Gastrocnemius medialis (tissue), 4 donors: ENCODE measurements at regions not wholly inside any gene's neighbourhood (a gene's known extent, or its start where the extent isn't known, plus 50 kb on each side); places are given as distances from the start of the nearest gene placed in this dataset.

Experiments
- CTCF ChIP-seq, 5 experiments: fragments of 450-650 bp in 3 of 5; fragments of 200-600 bp in 2 of 5; sonication (generic) in 2 of 5; IDR thresholded peaks in 4 of 5; conservative IDR thresholded peaks in 1 of 5; 1 replicate in 4 of 5; 2 replicates in 1 of 5; pipeline ENCODE4 v1.5.1; 2016 to 2019; ENCODE audit warnings: antibody characterized with exemption in 5 of 5, mild to moderate bottlenecking in 3 of 5, moderate library complexity in 3 of 5
- POLR2A ChIP-seq, 2 donors: fragments of 450-650 bp; IDR thresholded peaks; one replicate each; pipeline ENCODE4 v1.6.1; 2017; ENCODE audit warnings: antibody characterized with exemption in 2 of 2, mild to moderate bottlenecking in 2 of 2, moderate library complexity in 2 of 2

- TF ChIP-seq CTCF (IDR thresholded peaks at IDR 0.05 in 4 of 5, conservative IDR thresholded peaks at IDR 0.05 in 1 of 5) (no peak), POLR2A (IDR thresholded peaks at IDR 0.05) (no peak)
Observed at GRCh38 chrX:13511944-13512330, 57.5 kb upstream of the EGFL6 start.
